ENCODE measurements at regions not wholly inside any gene's neighbourhood (a gene's known extent, or its start where the extent isn't known, plus 50 kb on each side); places are given as distances from the start of the nearest gene placed in this dataset.

GRCh38 chr1:172898866-172899265, 151.9 kb downstream of the TNFSF18 start:
- no peak for DNase-seq
- Histone ChIP-seq H3K36me3 (no peaks in the 10 kb centered on the region), H3K27ac (no peak overlapping the region), H3K4me1 (no peaks in the 10 kb centered on the region), H3K9ac (ENCODE audit: low read depth in 2 of 2, low read length in 2 of 2) (no peak overlapping the region), H3K9me3 (no peaks in the 10 kb centered on the region), H3K27me3 (no peaks in the 10 kb centered on the region), H3K4me3 (no peak overlapping the region)
- TF ChIP-seq CTCF (IDR thresholded peaks at IDR 0.05), result no peak
- intact Hi-C loops (cut with DNase I), result no loop called here

GRCh38 chr1:172900376-172900997, 150.3 kb downstream of the TNFSF18 start:
- Histone ChIP-seq H3K27ac (no peak overlapping the region), H3K27me3 (no peaks in the 10 kb centered on the region), H3K9me3 (no peaks in the 10 kb centered on the region), H3K4me1 (no peaks in the 10 kb centered on the region), H3K9ac (ENCODE audit: low read depth in 2 of 2, low read length in 2 of 2) (no peak overlapping the region), H3K36me3 (no peaks in the 10 kb centered on the region), H3K4me3 (no peak overlapping the region)
- intact Hi-C loops (cut with DNase I), result no loop called here
- TF ChIP-seq CTCF (IDR thresholded peaks at IDR 0.05), result no peak
- DNase-seq, result no peak

GRCh38 chr1:172902200-172902599, 148.5 kb downstream of the TNFSF18 start:
- no peak overlapping the region for H3K9ac ChIP-seq (ENCODE audit: low read depth in 2 of 2, low read length in 2 of 2)

GRCh38 chr1:172902861-172903381, 147.8 kb downstream of the TNFSF18 start:
- Histone ChIP-seq H3K4me1 (no peaks in the 10 kb centered on the region), H3K9ac (ENCODE audit: low read depth in 2 of 2, low read length in 2 of 2) (no peak overlapping the region), H3K9me3 (no peaks in the 10 kb centered on the region), H3K36me3 (no peaks in the 10 kb centered on the region), H3K27ac (no peak overlapping the region), H3K27me3 (no peaks in the 10 kb centered on the region), H3K4me3 (no peak overlapping the region)
- intact Hi-C loops (cut with DNase I), result no loop called here
- TF ChIP-seq CTCF (IDR thresholded peaks at IDR 0.05), result no peak
- DNase-seq, result no peak

More at GRCh38 chr1:172902200-172902599, 148.5 kb downstream of the TNFSF18 start:
- no peak overlapping the region for H3K27ac ChIP-seq
- DNase-seq, result no peak
- no peaks in the 10 kb centered on the region for H3K36me3 ChIP-seq
- TF ChIP-seq CTCF (IDR thresholded peaks at IDR 0.05), result no peak
- H3K4me1 ChIP-seq, result no peaks in the 10 kb centered on the region
- no peaks in the 10 kb centered on the region for H3K9me3 ChIP-seq
- no peak overlapping the region for H3K4me3 ChIP-seq
- H3K27me3 ChIP-seq, result no peaks in the 10 kb centered on the region
- intact Hi-C loops (cut with DNase I), result no loop called here

GRCh38 chr1:172903581-172904220, 147.0 kb downstream of the TNFSF18 start:
- no peak overlapping the region for H3K4me3 ChIP-seq
- no peaks in the 10 kb centered on the region for H3K4me1 ChIP-seq
- H3K27ac ChIP-seq, result no peak overlapping the region
- no peak overlapping the region for H3K9ac ChIP-seq (ENCODE audit: low read depth in 2 of 2, low read length in 2 of 2)
- TF ChIP-seq CTCF (IDR thresholded peaks at IDR 0.05), result no peak
- H3K9me3 ChIP-seq, result no peaks in the 10 kb centered on the region
- H3K27me3 ChIP-seq, result no peaks in the 10 kb centered on the region
- no peaks in the 10 kb centered on the region for H3K36me3 ChIP-seq
- no peak for DNase-seq
- intact Hi-C loops (cut with DNase I), result no loop called here

Data from colonic mucosa (tissue), 4 donors.